Activated naive CD4-positive, alpha-beta T cell treated with anti-CD3 and anti-CD28 coated beads, Interleukin-2, amount 10 ng/mL, durations not matched to agents 7 days and 5 days (primary cell): ENCODE measurements at regions not wholly inside any gene's neighbourhood (a gene's known extent, or its start where the extent isn't known, plus 50 kb on each side); places are given as distances from the start of the nearest gene placed in this dataset.
"Not testable (repeated sequence)": the region's sequence is repeated elsewhere in the genome, so short reads cannot be mapped to it uniquely, and the experiment has no call there.

ENCODE experiments used
- CTCF ChIA-PET: fragments of 350-600 bp; sonication (Branson Sonifier 250); formaldehyde crosslinking; loops from one replicate; lab custom pipeline; 2021; ENCODE audit warnings: antibody characterized with exemption; lab: Charles Lee
- DNase-seq: peaks from one replicate; pipeline ENCODE4 v3.0.0-alpha.2; 2020
- H3K27ac Mint-ChIP-seq: one replicate; pipeline ENCODE4 v1.8.0; 2021; ENCODE audit warnings: mild to moderate bottlenecking, moderate library complexity, mixed read lengths
- H3K27me3 Mint-ChIP-seq: one replicate; pipeline ENCODE4 v1.8.0; 2021; ENCODE audit warnings: mild to moderate bottlenecking, mixed read lengths
- H3K36me3 Mint-ChIP-seq: one replicate; pipeline ENCODE4 v1.8.0; 2021; ENCODE audit warnings: mixed read lengths
- H3K4me1 Mint-ChIP-seq: one replicate; pipeline ENCODE4 v1.8.0; 2021; ENCODE audit warnings: mixed read lengths
- H3K4me3 Mint-ChIP-seq: one replicate; pipeline ENCODE4 v1.8.0; 2021; ENCODE audit warnings: mild to moderate bottlenecking, moderate library complexity, mixed read lengths
- H3K9me3 Mint-ChIP-seq: one replicate; pipeline ENCODE4 v1.8.0; 2021; ENCODE audit warnings: mixed read lengths

- H3K4me1 Mint-ChIP-seq, H3K36me3 Mint-ChIP-seq, H3K27ac Mint-ChIP-seq, H3K9me3 Mint-ChIP-seq, CTCF ChIA-PET, H3K27me3 Mint-ChIP-seq, DNase-seq, H3K4me3 Mint-ChIP-seq: not testable (repeated sequence)
These were observed 193.5 kb upstream of the EIF1AY start for GRCh38 chrY:20382085-20382484.

- no peak for DNase-seq
- Mint-ChIP-seq H3K27ac (no peak overlapping the region), H3K27me3 (no peaks in the 10 kb centered on the region), H3K4me3 (no peak overlapping the region), H3K9me3 (no peaks in the 10 kb centered on the region), H3K36me3 (no peaks in the 10 kb centered on the region), H3K4me1 (no peaks in the 10 kb centered on the region)
- CTCF ChIA-PET: no interaction called here
These were observed 167.4 kb upstream of the EIF1AY start for GRCh38 chrY:20408201-20408600.

- no peak overlapping the region for H3K4me3 Mint-ChIP-seq
- no peaks in the 10 kb centered on the region for H3K36me3 Mint-ChIP-seq
- CTCF ChIA-PET: interaction anchor here (0.6 kb wide), 1 partner anchor 1158 kb away, joined by 3 read pairs; no protein-coding TSS in a partner anchor
- no peak overlapping the region for H3K27ac Mint-ChIP-seq
- H3K9me3 Mint-ChIP-seq: no peaks in the 10 kb centered on the region
- no peak for DNase-seq
- H3K4me1 Mint-ChIP-seq: no peaks in the 10 kb centered on the region
- H3K27me3 Mint-ChIP-seq: no peaks in the 10 kb centered on the region
These were observed 152.8 kb upstream of the EIF1AY start for GRCh38 chrY:20422752-20423151.

- Mint-ChIP-seq H3K27me3 (no peaks in the 10 kb centered on the region), H3K27ac (no peak overlapping the region), H3K4me1 (no peaks in the 10 kb centered on the region), H3K36me3 (no peaks in the 10 kb centered on the region), H3K4me3 (no peak overlapping the region), H3K9me3 (peaks cover 3% of the 10 kb centered on the region)
- DNase-seq: no peak
- CTCF ChIA-PET: no interaction called here
These were observed 141.9 kb upstream of the EIF1AY start for GRCh38 chrY:20433670-20434069.

- CTCF ChIA-PET: no interaction called here
- Mint-ChIP-seq H3K27me3 (no peaks in the 10 kb centered on the region), H3K36me3 (no peaks in the 10 kb centered on the region), H3K4me1 (no peaks in the 10 kb centered on the region), H3K27ac (no peak overlapping the region), H3K9me3 (no peaks in the 10 kb centered on the region), H3K4me3 (no peak overlapping the region)
- DNase-seq: no peak
These were observed 131.4 kb upstream of the EIF1AY start for GRCh38 chrY:20444170-20444569.

- CTCF ChIA-PET: no interaction called here
- Mint-ChIP-seq H3K36me3 (no peaks in the 10 kb centered on the region), H3K4me1 (no peaks in the 10 kb centered on the region), H3K27ac (no peak overlapping the region), H3K27me3 (no peaks in the 10 kb centered on the region), H3K4me3 (no peak overlapping the region), H3K9me3 (peaks cover 7% of the 10 kb centered on the region)
- DNase-seq: no peak
These were observed 128.0 kb upstream of the EIF1AY start for GRCh38 chrY:20447601-20448000.

- Mint-ChIP-seq H3K27me3 (no peaks in the 10 kb centered on the region), H3K4me3 (no peak overlapping the region), H3K27ac (no peak overlapping the region), H3K4me1 (no peaks in the 10 kb centered on the region), H3K36me3 (no peaks in the 10 kb centered on the region), H3K9me3 (peaks cover 7% of the 10 kb centered on the region)
- no peak for DNase-seq
- CTCF ChIA-PET: no interaction called here
These were observed 126.3 kb upstream of the EIF1AY start for GRCh38 chrY:20449277-20449676.

- Mint-ChIP-seq H3K27me3 (no peaks in the 10 kb centered on the region), H3K27ac (no peak overlapping the region), H3K4me1 (no peaks in the 10 kb centered on the region), H3K4me3 (no peak overlapping the region), H3K36me3 (no peaks in the 10 kb centered on the region), H3K9me3 (no peaks in the 10 kb centered on the region)
- CTCF ChIA-PET: no interaction called here
- no peak for DNase-seq
These were observed 105.4 kb upstream of the EIF1AY start for GRCh38 chrY:20470140-20470539.

- no peaks in the 10 kb centered on the region for H3K27me3 Mint-ChIP-seq
- CTCF ChIA-PET: interaction anchor here (0.7 kb wide), 1 partner anchor 161 kb away, joined by 3 read pairs; no protein-coding TSS in a partner anchor
- H3K27ac Mint-ChIP-seq: no peak overlapping the region
- H3K4me1 Mint-ChIP-seq: no peaks in the 10 kb centered on the region
- H3K4me3 Mint-ChIP-seq: no peak overlapping the region
- no peaks in the 10 kb centered on the region for H3K9me3 Mint-ChIP-seq
- H3K36me3 Mint-ChIP-seq: no peaks in the 10 kb centered on the region
- DNase-seq: no peak
These were observed 59.6 kb upstream of the EIF1AY start for GRCh38 chrY:20515982-20516381.
